Astrocyte of the cerebellum (primary cell): ENCODE measurements at regions not wholly inside any gene's neighbourhood (a gene's known extent, or its start where the extent isn't known, plus 50 kb on each side); places are given as distances from the start of the nearest gene placed in this dataset.

Source experiments
- DNase-seq: peaks from one replicate; pipeline ENCODE4 v3.0.0-alpha.2; 2011; ENCODE audit warnings: low read depth
- H3K4me3 ChIP-seq: 2 replicates; pipeline ENCODE4 v1.5.1; 2011; ENCODE audit warnings: mild to moderate bottlenecking, low read depth, low read length, moderate library complexity
- in situ Hi-C: cut with HindIII; loops from 2 replicates; pipeline ENCODE4 v1.10.0; 2017; ENCODE audit warnings: low sequenced_read_pairs
- TF ChIP-seq, protein P1 (sequence below): IDR thresholded peaks from 2 replicates; pipeline ENCODE4 v1.5.1; 2012; ENCODE audit warnings: low read length, low read depth, moderate library complexity, mild to moderate bottlenecking; ENCODE audit errors: missing control alignments

DNA sequence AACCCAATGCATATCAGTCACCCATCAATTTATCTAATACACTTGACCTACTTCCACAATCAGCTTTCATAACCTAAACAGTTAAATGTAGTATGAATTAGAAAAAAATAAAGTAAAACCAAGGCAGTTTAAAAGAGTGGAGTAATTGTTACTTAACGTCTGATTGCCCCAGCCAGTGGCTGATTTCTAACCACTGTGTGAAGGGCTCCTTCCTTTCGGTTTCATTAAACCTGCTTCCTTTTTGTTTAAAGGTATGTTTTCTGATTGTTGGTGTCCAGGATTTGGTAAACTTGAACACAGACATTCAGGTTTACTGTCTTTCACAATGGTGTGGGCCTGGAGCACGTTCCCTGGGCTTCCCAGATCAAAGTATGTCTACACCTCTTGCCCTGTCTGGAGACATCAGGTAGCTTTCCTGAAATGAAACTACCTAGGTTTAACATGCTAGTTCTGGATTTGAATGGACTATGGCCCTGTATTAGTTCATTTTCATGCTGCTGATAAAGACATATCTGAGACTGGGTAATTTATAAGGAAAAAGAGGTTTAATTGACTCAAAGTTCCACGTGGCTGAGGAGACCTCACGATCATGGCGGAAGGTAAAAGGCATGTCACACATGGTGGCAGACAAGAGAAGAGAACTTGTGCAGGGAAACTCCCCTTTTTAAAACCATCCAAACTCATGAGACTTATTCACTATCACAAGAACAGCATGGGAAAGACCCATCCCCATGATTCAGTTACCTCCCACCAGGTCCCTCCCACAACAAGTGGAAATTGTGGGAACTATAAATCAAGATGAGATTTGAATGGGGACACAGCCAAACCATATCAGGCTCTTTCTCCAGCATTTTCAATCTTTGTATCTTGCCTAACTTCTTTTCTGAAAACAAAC lies 605.2 kb upstream of the ID2 start:
- TF ChIP-seq, protein P1, sequence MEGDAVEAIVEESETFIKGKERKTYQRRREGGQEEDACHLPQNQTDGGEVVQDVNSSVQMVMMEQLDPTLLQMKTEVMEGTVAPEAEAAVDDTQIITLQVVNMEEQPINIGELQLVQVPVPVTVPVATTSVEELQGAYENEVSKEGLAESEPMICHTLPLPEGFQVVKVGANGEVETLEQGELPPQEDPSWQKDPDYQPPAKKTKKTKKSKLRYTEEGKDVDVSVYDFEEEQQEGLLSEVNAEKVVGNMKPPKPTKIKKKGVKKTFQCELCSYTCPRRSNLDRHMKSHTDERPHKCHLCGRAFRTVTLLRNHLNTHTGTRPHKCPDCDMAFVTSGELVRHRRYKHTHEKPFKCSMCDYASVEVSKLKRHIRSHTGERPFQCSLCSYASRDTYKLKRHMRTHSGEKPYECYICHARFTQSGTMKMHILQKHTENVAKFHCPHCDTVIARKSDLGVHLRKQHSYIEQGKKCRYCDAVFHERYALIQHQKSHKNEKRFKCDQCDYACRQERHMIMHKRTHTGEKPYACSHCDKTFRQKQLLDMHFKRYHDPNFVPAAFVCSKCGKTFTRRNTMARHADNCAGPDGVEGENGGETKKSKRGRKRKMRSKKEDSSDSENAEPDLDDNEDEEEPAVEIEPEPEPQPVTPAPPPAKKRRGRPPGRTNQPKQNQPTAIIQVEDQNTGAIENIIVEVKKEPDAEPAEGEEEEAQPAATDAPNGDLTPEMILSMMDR: no peak
- in situ Hi-C loops: no loop called here
- no peak overlapping the region for H3K4me3 ChIP-seq
- DNase-seq: no peak

DNA sequence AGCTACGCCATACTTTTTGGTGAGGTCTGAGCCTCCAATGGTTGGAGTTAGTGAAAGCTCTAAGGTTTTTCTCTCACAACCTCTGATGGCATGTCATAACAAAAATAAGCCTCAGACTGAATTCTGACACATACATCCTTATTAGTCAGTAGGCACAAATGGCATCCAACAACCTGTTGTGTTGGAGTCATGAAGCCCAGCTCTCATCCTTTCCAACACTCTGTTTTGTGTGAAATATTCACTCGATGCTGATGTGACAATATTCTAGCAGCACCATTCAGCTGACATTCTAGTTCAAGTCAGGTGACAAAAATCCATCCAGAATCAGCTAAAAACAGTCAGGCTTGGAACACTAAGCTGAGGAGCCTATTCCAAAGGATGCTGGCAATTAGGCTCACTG lies 603.2 kb upstream of the ID2 start:
- TF ChIP-seq, protein P1: no peak
- H3K4me3 ChIP-seq: no peak overlapping the region
- in situ Hi-C loops: no loop called here
- no peak for DNase-seq

GRCh38 chr2:8080063-8080462 lies 601.8 kb upstream of the ID2 start:
- in situ Hi-C loops: no loop called here
- DNase-seq: no peak
- TF ChIP-seq, protein P1: no peak
- H3K4me3 ChIP-seq: no peak overlapping the region

- TF ChIP-seq, protein P1: no peak
- H3K4me3 ChIP-seq: no peak overlapping the region
- DNase-seq: no peak
- in situ Hi-C loops: no loop called here
Observed at GRCh38 chr2:8081130-8081529, 600.7 kb upstream of the ID2 start.

DNA sequence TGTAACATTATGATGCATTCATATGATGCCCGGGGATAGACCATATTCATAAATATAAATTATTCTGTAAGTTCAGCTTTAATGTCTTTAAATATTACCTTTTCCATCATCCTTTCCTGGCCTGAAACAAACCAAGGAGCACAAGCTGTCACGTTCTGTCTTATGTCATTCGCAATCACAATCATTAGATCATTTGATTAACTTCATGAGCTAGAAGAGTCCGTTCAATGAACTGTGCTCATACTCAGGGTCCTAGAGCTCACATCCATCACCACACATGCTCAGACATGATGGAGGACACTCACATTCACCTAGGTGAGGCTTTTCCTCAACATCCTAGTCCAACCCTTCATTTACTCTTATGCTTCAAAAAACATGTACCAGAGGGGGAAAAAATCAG lies 599.0 kb upstream of the ID2 start:
- no peak overlapping the region for H3K4me3 ChIP-seq
- TF ChIP-seq, protein P1: no peak
- no peak for DNase-seq
- in situ Hi-C loops: no loop called here

GRCh38 chr2:8086357-8086756 lies 595.5 kb upstream of the ID2 start:
- DNase-seq: no peak
- H3K4me3 ChIP-seq: no peak overlapping the region
- TF ChIP-seq, protein P1: no peak
- in situ Hi-C loops: no loop called here
